ENCODE measurements at regions not wholly inside any gene's neighbourhood (a gene's known extent, or its start where the extent isn't known, plus 50 kb on each side); places are given as distances from the start of the nearest gene placed in this dataset.

DNA sequence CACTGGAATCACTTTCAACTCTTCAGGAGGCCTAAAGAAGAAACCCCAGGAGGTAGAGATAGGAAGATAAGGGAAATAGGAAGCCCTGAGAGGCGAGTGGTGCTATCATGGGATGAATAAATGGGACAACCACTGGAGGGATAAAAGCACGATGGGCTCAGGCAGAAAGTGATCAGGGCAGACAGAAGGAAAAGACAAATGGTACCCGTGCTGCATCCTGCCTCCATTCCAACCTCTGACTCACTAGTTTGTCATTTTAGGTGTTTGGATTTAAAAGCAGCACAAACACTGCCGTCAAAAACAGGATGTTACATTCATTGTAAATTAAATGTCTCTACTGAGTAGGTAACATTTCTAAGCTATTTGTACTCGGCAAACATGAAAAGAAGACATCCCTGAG is 314.3 kb upstream of the HTR2A start:
- TF ChIP-seq POLR2A (IDR thresholded peaks at IDR 0.05; ENCODE audit: low read depth, low read length) (no peak), MAFK (IDR thresholded peaks at IDR 0.05; ENCODE audit: low read depth, low read length) (no peak)
